ENCODE measurements at regions not wholly inside any gene's neighbourhood (a gene's known extent, or its start where the extent isn't known, plus 50 kb on each side); places are given as distances from the start of the nearest gene placed in this dataset.

GRCh38 chr4:124530464-124531077 is 182.0 kb downstream of the ANKRD50 start:
- no peaks in the 10 kb centered on the region for H3K27me3 ChIP-seq (ENCODE audit: insufficient read depth)
- no peak overlapping the region for H3K4me2 ChIP-seq
- POLR2A ChIA-PET = no interaction called here
- H3K36me3 ChIP-seq (replicated peaks in 1 of 2; ENCODE audit: control insufficient read depth in 1 of 2, insufficient read depth in 2 of 2, low read length in 1 of 2) = no peaks in the 10 kb centered on the region
- TF ChIP-seq, protein P1, sequence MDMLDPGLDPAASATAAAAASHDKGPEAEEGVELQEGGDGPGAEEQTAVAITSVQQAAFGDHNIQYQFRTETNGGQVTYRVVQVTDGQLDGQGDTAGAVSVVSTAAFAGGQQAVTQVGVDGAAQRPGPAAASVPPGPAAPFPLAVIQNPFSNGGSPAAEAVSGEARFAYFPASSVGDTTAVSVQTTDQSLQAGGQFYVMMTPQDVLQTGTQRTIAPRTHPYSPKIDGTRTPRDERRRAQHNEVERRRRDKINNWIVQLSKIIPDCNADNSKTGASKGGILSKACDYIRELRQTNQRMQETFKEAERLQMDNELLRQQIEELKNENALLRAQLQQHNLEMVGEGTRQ (IDR thresholded peaks at IDR 0.05; ENCODE audit: borderline replicate concordance, low read depth, low read length) = no peak
- TF ChIP-seq TCF12 (IDR thresholded peaks at IDR 0.05) (no peak), MXI1 (IDR thresholded peaks at IDR 0.05; ENCODE audit: low read depth, low read length) (no peak), FOXM1 (IDR thresholded peaks at IDR 0.05; ENCODE audit: low read depth) (no peak), POLR2AphosphoS5 (IDR thresholded peaks at IDR 0.05; ENCODE audit: low read depth, low read length) (no peak), TEAD4 (IDR thresholded peaks at IDR 0.05; ENCODE audit: borderline replicate concordance, insufficient read depth) (no peak), TAF1 (IDR thresholded peaks at IDR 0.05; ENCODE audit: borderline replicate concordance, low read depth, low read length) (no peak), NFIC (IDR thresholded peaks at IDR 0.05; ENCODE audit: borderline replicate concordance) (no peak), SMC3 (IDR thresholded peaks at IDR 0.05; ENCODE audit: low read depth, low read length) (no peak), FOXJ3 (CRISPR knock-in tag; IDR thresholded peaks at IDR 0.05) (no peak), RAD21 (IDR thresholded peaks at IDR 0.05; ENCODE audit: low read length) (no peak), ELF1 (IDR thresholded peaks at IDR 0.05) (no peak), SIN3A (IDR thresholded peaks at IDR 0.05; ENCODE audit: borderline replicate concordance, low read depth, low read length) (no peak), YY1 (IDR thresholded peaks at IDR 0.05; ENCODE audit: low read depth) (no peak)
- TF ChIP-seq, protein P2, sequence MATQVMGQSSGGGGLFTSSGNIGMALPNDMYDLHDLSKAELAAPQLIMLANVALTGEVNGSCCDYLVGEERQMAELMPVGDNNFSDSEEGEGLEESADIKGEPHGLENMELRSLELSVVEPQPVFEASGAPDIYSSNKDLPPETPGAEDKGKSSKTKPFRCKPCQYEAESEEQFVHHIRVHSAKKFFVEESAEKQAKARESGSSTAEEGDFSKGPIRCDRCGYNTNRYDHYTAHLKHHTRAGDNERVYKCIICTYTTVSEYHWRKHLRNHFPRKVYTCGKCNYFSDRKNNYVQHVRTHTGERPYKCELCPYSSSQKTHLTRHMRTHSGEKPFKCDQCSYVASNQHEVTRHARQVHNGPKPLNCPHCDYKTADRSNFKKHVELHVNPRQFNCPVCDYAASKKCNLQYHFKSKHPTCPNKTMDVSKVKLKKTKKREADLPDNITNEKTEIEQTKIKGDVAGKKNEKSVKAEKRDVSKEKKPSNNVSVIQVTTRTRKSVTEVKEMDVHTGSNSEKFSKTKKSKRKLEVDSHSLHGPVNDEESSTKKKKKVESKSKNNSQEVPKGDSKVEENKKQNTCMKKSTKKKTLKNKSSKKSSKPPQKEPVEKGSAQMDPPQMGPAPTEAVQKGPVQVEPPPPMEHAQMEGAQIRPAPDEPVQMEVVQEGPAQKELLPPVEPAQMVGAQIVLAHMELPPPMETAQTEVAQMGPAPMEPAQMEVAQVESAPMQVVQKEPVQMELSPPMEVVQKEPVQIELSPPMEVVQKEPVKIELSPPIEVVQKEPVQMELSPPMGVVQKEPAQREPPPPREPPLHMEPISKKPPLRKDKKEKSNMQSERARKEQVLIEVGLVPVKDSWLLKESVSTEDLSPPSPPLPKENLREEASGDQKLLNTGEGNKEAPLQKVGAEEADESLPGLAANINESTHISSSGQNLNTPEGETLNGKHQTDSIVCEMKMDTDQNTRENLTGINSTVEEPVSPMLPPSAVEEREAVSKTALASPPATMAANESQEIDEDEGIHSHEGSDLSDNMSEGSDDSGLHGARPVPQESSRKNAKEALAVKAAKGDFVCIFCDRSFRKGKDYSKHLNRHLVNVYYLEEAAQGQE (IDR thresholded peaks at IDR 0.05; ENCODE audit: low read depth, low read length) = no peak
- TF ChIP-seq, protein P3, sequence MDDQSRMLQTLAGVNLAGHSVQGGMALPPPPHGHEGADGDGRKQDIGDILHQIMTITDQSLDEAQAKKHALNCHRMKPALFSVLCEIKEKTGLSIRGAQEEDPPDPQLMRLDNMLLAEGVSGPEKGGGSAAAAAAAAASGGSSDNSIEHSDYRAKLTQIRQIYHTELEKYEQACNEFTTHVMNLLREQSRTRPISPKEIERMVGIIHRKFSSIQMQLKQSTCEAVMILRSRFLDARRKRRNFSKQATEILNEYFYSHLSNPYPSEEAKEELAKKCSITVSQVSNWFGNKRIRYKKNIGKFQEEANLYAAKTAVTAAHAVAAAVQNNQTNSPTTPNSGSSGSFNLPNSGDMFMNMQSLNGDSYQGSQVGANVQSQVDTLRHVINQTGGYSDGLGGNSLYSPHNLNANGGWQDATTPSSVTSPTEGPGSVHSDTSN (IDR thresholded peaks at IDR 0.05) = no peak
- TF ChIP-seq, protein P4, sequence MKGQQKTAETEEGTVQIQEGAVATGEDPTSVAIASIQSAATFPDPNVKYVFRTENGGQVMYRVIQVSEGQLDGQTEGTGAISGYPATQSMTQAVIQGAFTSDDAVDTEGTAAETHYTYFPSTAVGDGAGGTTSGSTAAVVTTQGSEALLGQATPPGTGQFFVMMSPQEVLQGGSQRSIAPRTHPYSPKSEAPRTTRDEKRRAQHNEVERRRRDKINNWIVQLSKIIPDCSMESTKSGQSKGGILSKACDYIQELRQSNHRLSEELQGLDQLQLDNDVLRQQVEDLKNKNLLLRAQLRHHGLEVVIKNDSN (IDR thresholded peaks at IDR 0.05; ENCODE audit: borderline replicate concordance, low read depth) = no peak
- no peaks in the 10 kb centered on the region for H3K9me3 ChIP-seq
- CTCF ChIA-PET = interaction anchor here (0.6 to 1.6 kb wide), 2 partner anchors 11 to 782 kb away, joined by 3 read pairs; no protein-coding TSS in a partner anchor
- no peak for DNase-seq
- H3K27ac ChIP-seq (ENCODE audit: low read depth in 2 of 2, low read length in 1 of 2) = no peak overlapping the region
- H3K9ac ChIP-seq = no peak overlapping the region
- H2AFZ ChIP-seq (ENCODE audit: low read depth) = no peak overlapping the region
- no peaks in the 10 kb centered on the region for H3K79me2 ChIP-seq (ENCODE audit: insufficient read depth)
- H3K4me1 ChIP-seq (ENCODE audit: control insufficient read depth in 1 of 2, insufficient read depth in 2 of 2, low read depth in 1 of 2, low read length in 1 of 2) = no peaks in the 10 kb centered on the region; a peak in 1 of 4 replicates
- no peaks in the 10 kb centered on the region for H4K20me1 ChIP-seq (ENCODE audit: insufficient read depth)
- H3K9me2 ChIP-seq = no peaks in the 10 kb centered on the region
- H3F3A ChIP-seq (replicated peaks; ENCODE audit: insufficient read depth) = peaks cover 3% of the 10 kb centered on the region
- WGBS (ENCODE audit: low lambda C conversion rate) = 98% methylated on average over 5 of the region's 5 CpGs
- no peak overlapping the region for H3K4me3 ChIP-seq (ENCODE audit: low read depth in 2 of 2, low read length in 1 of 2)

Data from SK-N-SH (cell line).